Right atrium auricular region (tissue), 2 donors: ENCODE measurements at regions not wholly inside any gene's neighbourhood (a gene's known extent, or its start where the extent isn't known, plus 50 kb on each side); places are given as distances from the start of the nearest gene placed in this dataset.

Experiments
- DNase-seq: peaks from one replicate; pipeline ENCODE4 v3.0.0-alpha.2; 2019; ENCODE audit warnings: low spot score
- H3K27ac ChIP-seq, 2 donors: fragments of 200-600 bp; sonication (generic); 1 replicate in 1 of 2; 2 replicates in 1 of 2; pipeline ENCODE4 v1.5.1; 2016 to 2019
- H3K27me3 ChIP-seq, 2 donors: fragments of 200-600 bp; sonication (generic); one replicate each; pipeline versions ENCODE4 v1.5.1 to v1.6.0; 2017 to 2019
- H3K36me3 ChIP-seq: fragments of 200-600 bp; sonication (generic); one replicate; pipeline ENCODE4 v1.5.1; 2016
- H3K4me1 ChIP-seq, 2 donors: fragments of 200-600 bp; sonication (generic); one replicate each; pipeline versions ENCODE4 v1.5.1 to v1.6.0; 2017 to 2019
- H3K4me3 ChIP-seq, 2 donors: fragments of 200-600 bp; sonication (generic); 1 replicate in 1 of 2; 2 replicates in 1 of 2; pipeline ENCODE4 v1.5.1; 2017 to 2019; ENCODE audit warnings: mild to moderate bottlenecking in 1 of 2, moderate library complexity in 1 of 2
- H3K9me3 ChIP-seq, 2 donors: fragments of 200-600 bp; sonication (generic); one replicate each; pipeline ENCODE4 v1.5.1; 2019
- TF ChIP-seq, protein P1 (sequence below), 2 donors: fragments of 200-600 bp; sonication (generic); IDR thresholded peaks; one replicate each; pipeline ENCODE4 v1.5.1; 2019; ENCODE audit warnings: antibody characterized with exemption in 2 of 2

DNA sequence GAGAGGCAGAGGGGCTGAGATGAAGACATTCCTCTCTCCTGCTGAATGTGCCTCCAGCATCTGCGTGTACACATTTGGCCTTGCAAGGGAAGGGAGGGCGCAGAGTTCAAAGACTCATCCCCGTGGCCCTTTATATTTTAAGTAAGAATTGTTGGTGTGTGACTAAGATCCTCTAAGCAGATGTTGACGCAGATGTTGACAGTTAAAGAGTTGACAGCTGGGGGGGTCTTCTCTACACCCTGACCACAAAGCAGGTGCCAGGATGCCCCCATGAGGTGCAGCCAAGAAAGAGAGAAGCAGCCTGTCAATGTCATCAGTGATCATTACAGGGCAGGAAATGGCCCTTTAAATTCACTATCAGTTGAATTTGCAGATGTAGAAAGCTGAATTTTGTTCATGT lies 262.9 kb downstream of the IRX1 start:
- no peak overlapping the region for H3K4me3 ChIP-seq
- H3K9me3 ChIP-seq = no peaks in the 10 kb centered on the region
- no peak for DNase-seq
- peaks cover 0 to 12% of the 10 kb centered on the region in 2 donors for H3K4me1 ChIP-seq
- no peaks in the 10 kb centered on the region for H3K36me3 ChIP-seq
- H3K27me3 ChIP-seq = no peaks in the 10 kb centered on the region
- no peak overlapping the region for H3K27ac ChIP-seq
- TF ChIP-seq, protein P1, sequence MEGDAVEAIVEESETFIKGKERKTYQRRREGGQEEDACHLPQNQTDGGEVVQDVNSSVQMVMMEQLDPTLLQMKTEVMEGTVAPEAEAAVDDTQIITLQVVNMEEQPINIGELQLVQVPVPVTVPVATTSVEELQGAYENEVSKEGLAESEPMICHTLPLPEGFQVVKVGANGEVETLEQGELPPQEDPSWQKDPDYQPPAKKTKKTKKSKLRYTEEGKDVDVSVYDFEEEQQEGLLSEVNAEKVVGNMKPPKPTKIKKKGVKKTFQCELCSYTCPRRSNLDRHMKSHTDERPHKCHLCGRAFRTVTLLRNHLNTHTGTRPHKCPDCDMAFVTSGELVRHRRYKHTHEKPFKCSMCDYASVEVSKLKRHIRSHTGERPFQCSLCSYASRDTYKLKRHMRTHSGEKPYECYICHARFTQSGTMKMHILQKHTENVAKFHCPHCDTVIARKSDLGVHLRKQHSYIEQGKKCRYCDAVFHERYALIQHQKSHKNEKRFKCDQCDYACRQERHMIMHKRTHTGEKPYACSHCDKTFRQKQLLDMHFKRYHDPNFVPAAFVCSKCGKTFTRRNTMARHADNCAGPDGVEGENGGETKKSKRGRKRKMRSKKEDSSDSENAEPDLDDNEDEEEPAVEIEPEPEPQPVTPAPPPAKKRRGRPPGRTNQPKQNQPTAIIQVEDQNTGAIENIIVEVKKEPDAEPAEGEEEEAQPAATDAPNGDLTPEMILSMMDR (IDR thresholded peaks at IDR 0.05) = no peak

DNA sequence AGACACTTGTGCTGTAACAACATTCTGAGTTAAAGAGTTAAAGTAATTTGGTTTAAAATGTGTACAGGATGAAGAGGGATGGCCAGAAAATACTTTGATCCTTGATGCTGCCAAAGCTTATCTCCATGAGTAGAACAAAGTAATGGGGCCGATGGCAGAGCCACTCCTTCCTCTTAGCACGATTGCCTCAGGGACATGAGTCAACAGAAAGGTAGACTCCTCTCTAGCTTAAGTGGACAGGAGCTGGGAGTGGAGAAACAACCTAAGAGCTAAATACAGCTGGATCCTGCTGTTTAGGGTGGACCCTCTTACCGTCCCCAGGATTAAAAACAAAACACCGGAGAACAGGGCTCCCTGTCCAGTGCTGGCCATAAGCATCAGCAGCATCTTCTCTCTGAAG lies 267.3 kb downstream of the IRX1 start:
- H3K9me3 ChIP-seq = no peaks in the 10 kb centered on the region
- no peaks in the 10 kb centered on the region for H3K27me3 ChIP-seq
- no peak overlapping the region for H3K27ac ChIP-seq
- H3K4me3 ChIP-seq = no peak overlapping the region
- H3K36me3 ChIP-seq = no peaks in the 10 kb centered on the region
- H3K4me1 ChIP-seq = no peaks in the 10 kb centered on the region
- DNase-seq = no peak
- TF ChIP-seq, protein P1 (IDR thresholded peaks at IDR 0.05) = no peak

DNA sequence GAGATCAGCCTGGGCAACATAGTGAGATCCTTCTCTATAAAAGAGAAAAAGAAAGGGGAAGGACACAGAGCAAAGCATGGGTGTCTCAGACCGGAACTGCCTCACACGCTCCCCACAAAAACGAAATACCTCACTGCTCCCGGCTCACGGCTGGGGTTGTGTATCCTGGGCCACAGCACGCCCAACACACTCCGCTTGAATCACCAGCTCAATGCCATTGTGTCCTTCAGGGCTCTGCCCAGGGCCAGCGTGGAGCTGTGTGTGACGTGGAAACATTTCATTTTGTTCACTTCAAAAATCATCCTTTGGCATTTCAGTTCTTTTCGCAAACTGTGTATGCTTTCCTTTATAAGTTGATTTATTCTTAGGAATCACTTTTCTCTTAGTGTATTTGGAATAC lies 279.5 kb downstream of the IRX1 start:
- Histone ChIP-seq H3K4me3 (no peak overlapping the region), H3K9me3 (peaks cover 0 to 10% of the 10 kb centered on the region in 2 donors), H3K4me1 (no peaks in the 10 kb centered on the region), H3K27ac (no peak overlapping the region), H3K27me3 (no peaks in the 10 kb centered on the region), H3K36me3 (no peaks in the 10 kb centered on the region)
- TF ChIP-seq, protein P1 (IDR thresholded peaks at IDR 0.05) = no peak
- no peak for DNase-seq

DNA sequence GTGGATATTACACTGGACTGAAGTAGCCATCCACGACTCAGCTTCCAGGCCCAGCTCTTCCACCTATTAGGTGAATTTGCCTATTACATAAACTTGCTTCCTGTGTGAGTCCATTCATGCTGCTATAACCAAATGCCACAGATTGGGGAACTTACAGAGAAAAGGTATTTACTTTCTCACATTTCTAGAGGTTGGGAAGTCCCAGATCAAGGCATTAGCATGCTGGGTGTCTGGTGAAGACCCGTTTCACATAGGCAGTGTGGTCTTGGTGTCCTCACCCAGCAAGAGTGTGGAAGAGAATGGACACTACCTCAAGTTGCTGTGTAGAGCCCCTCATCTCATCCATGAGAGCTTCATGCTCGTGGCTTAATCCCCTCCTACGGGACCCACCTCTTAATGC lies 282.6 kb downstream of the IRX1 start:
- H3K4me3 ChIP-seq = no peak overlapping the region
- DNase-seq = no peak
- H3K36me3 ChIP-seq = no peaks in the 10 kb centered on the region
- no peak overlapping the region for H3K27ac ChIP-seq
- H3K4me1 ChIP-seq = no peaks in the 10 kb centered on the region
- TF ChIP-seq, protein P1 (IDR thresholded peaks at IDR 0.05) = no peak
- H3K27me3 ChIP-seq = no peaks in the 10 kb centered on the region
- peaks cover 0 to 3% of the 10 kb centered on the region in 2 donors for H3K9me3 ChIP-seq

DNA sequence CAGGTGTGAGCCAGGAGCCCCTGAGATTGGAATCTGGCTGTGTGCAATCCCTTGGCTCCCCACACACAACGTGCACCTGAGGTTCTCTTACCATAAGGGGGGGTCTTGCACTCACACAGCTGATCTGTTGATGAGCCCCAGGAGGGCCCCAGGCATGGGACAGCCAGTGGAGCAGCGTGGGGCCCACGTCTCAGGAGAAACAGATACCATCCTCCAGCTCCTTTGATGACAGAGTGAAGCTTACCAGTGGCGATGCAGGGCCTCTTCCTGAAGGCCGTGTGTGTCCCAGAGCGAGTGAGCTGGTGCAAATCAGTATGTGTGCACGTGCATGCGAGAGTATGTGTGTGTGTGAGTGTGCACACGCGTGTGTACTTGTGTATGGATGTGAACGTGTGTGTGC lies 287.4 kb downstream of the IRX1 start:
- H3K36me3 ChIP-seq = no peaks in the 10 kb centered on the region
- H3K4me3 ChIP-seq = no peak overlapping the region
- no peak overlapping the region for H3K27ac ChIP-seq
- no peak for DNase-seq
- TF ChIP-seq, protein P1 (IDR thresholded peaks at IDR 0.05) = no peak
- no peaks in the 10 kb centered on the region for H3K4me1 ChIP-seq
- H3K9me3 ChIP-seq = no peaks in the 10 kb centered on the region
- H3K27me3 ChIP-seq = no peaks in the 10 kb centered on the region
